HepG2 (cell line): ENCODE measurements at regions not wholly inside any gene's neighbourhood (a gene's known extent, or its start where the extent isn't known, plus 50 kb on each side); places are given as distances from the start of the nearest gene placed in this dataset.

ENCODE experiments used
- ATAC-seq: fragments of 200-7000 bp; cut with Tn5 transposase; 3 replicates; pipeline ENCODE4 v1.9.1; 2020; ENCODE audit warnings: mild to moderate bottlenecking, moderate library complexity
- BruUV-seq: library from RNA; stranded (reverse); fragments of 400-500 nt; replicated peaks from 2 replicates; lab custom pipeline; 2021; lab: Mats Ljungman, UMichigan
- CTCF ChIA-PET: fragments of 300-600 bp; formaldehyde crosslinking; extraction: SDS; loops from one replicate; lab custom pipeline; 2021; ENCODE audit warnings: low total read pairs, inconsistent platforms, low intra/inter-chr PET ratio; lab: Yijun Ruan, JAX
- POLR2A ChIA-PET: fragments of 350-600 bp; sonication (Branson Sonifier 250); formaldehyde crosslinking; loops from one replicate; lab custom pipeline; 2020; ENCODE audit warnings: antibody characterized with exemption, inconsistent platforms; lab: Yijun Ruan, JAX
- DNase-seq: peaks from one replicate; pipeline ENCODE4 v3.0.0-alpha.2; 2015; ENCODE audit warnings: low spot score
- FAIRE-seq: peaks from 3 replicates; lab custom pipeline; 2011; peaks lifted over from hg19 to GRCh38; lab: Jason Lieb, UNC
- H2AFZ ChIP-seq: one replicate; pipeline ENCODE4 v1.6.1; 2011; ENCODE audit warnings: low read length, inconsistent platforms
- H3K27ac ChIP-seq: fragments of 300-600 bp; 3 replicates; pipeline ENCODE4 v1.8.0; 2011; ENCODE audit warnings: mixed run types, mild to moderate bottlenecking, mixed read lengths, low read length, inconsistent platforms; ENCODE audit not compliant: insufficient read depth; ENCODE audit errors: extremely low read length
- H3K27me3 ChIP-seq, 2 experiments: fragments of 200-600 bp in 1 of 2; 2 replicates in 1 of 2; 3 replicates in 1 of 2; pipeline versions ENCODE4 v1.6.0 to v1.8.0; 2011; ENCODE audit warnings: low read length in 2 of 2, mild to moderate bottlenecking in 2 of 2, moderate library complexity in 2 of 2, inconsistent platforms in 1 of 2; ENCODE audit not compliant: insufficient read depth in 2 of 2, control insufficient read depth in 1 of 2
- H3K36me3 ChIP-seq, 2 experiments: fragments of 200-600 bp in 1 of 2; replicated peaks in 1 of 2; 2 replicates in 1 of 2; 3 replicates in 1 of 2; pipeline versions ENCODE4 v1.5.1 to v1.8.0; 2011; ENCODE audit warnings: low read length in 2 of 2, inconsistent platforms in 1 of 2; ENCODE audit not compliant: insufficient read depth in 2 of 2, control insufficient read depth in 1 of 2
- H3K4me1 ChIP-seq: 2 replicates; pipeline ENCODE4 v1.5.1; 2012; ENCODE audit warnings: low read length, inconsistent platforms; ENCODE audit not compliant: insufficient read depth
- H3K4me2 ChIP-seq: 2 replicates; pipeline ENCODE4 v1.6.0; 2011; ENCODE audit warnings: low read depth, low read length, inconsistent platforms
- H3K4me3 ChIP-seq, 3 experiments: fragments of 200-600 bp in 1 of 3; sonication (generic), shearing (Covaris generic) in 1 of 3; replicated peaks in 1 of 3; 2 replicates each; pipeline ENCODE4 v1.5.1; 2011 to 2016; ENCODE audit warnings: low read length in 3 of 3, inconsistent platforms in 2 of 3, low read depth in 2 of 3, mild to moderate bottlenecking in 2 of 3, control low read depth in 1 of 3, mixed read lengths in 1 of 3; ENCODE audit not compliant: insufficient read depth in 1 of 3
- H3K79me2 ChIP-seq: one replicate; pipeline ENCODE4 v1.6.1; 2011; ENCODE audit warnings: low read length, inconsistent platforms; ENCODE audit not compliant: insufficient read depth
- H3K9ac ChIP-seq: 2 replicates; pipeline ENCODE4 v1.6.0; 2011; ENCODE audit warnings: mild to moderate bottlenecking, low read depth, low read length, inconsistent platforms; ENCODE audit not compliant: insufficient read depth
- H3K9me3 ChIP-seq: 2 replicates; pipeline ENCODE4 v1.5.1; 2012; ENCODE audit warnings: mild to moderate bottlenecking, low read length
- H4K20me1 ChIP-seq: 2 replicates; pipeline ENCODE4 v1.6.0; 2011; ENCODE audit warnings: inconsistent platforms, mild to moderate bottlenecking, low read length, moderate library complexity; ENCODE audit not compliant: insufficient read depth
- EP300 ChIP-seq, 3 experiments: sonication (generic) in 1 of 3; formaldehyde crosslinking in 1 of 3; IDR thresholded peaks; 2 replicates each; pipeline versions ENCODE4 v1.5.1 to v1.6.1; 2011 to 2020; ENCODE audit warnings: low read depth in 2 of 3, low read length in 2 of 3, borderline replicate concordance in 1 of 3, improper control_type of control experiment in 1 of 3, mild to moderate bottlenecking in 1 of 3, missing genetic modification reagents in 1 of 3, moderate library complexity in 1 of 3
- NKX3-1 ChIP-seq: sonication (generic); formaldehyde crosslinking; IDR thresholded peaks from 2 replicates; pipeline ENCODE4 v1.5.0; 2020; ENCODE audit warnings: missing genetic modification reagents
- PPARG ChIP-seq: conservative IDR thresholded peaks from 2 replicates; pipeline ENCODE4 v1.6.1; 2016; ENCODE audit warnings: missing biosample characterization, missing genetic modification reagents
- THAP11 ChIP-seq: IDR thresholded peaks from 2 replicates; pipeline ENCODE4 v1.6.1; 2016; ENCODE audit warnings: missing biosample characterization, missing genetic modification reagents
- ZBTB40 ChIP-seq, 2 experiments: fragments of 450-650 bp in 1 of 2; sonication (generic) in 1 of 2; formaldehyde crosslinking in 1 of 2; IDR thresholded peaks; 2 replicates each; pipeline versions ENCODE4 v1.6.1 to v1.8.0; 2016 to 2022; ENCODE audit warnings: antibody characterized with exemption in 1 of 2, mild to moderate bottlenecking in 1 of 2, missing genetic modification reagents in 1 of 2
- ZFP41 ChIP-seq: sonication (generic); formaldehyde crosslinking; IDR thresholded peaks from 2 replicates; pipeline ENCODE4 v1.4.0; 2020; ENCODE audit warnings: mild to moderate bottlenecking, missing genetic modification reagents, borderline replicate concordance
- ZNF496 ChIP-seq: sonication (generic); formaldehyde crosslinking; IDR thresholded peaks from 2 replicates; pipeline ENCODE4 v1.8.1; 2023; ENCODE audit warnings: mild to moderate bottlenecking, moderate library complexity, missing genetic modification reagents; ENCODE audit not compliant: insufficient replicate concordance
- in situ Hi-C: cut with HindIII; loops from 2 replicates; pipeline ENCODE4 v1.10.0; 2017; ENCODE audit warnings: low pct_unique_long_range_greater_than_20kb; ENCODE audit not compliant: extremely low pct_ligation_motif_present
- intact Hi-C: fragments of 100-400 bp; cut with micrococcal nuclease; formaldehyde crosslinking; loops from one replicate; pipeline ENCODE4 v1.10.0; 2022; ENCODE audit not compliant: unreplicated experiment
- TF ChIP-seq, protein P1 (sequence below): sonication (generic); formaldehyde crosslinking; IDR thresholded peaks from 2 replicates; pipeline ENCODE4 v1.4.0; 2020; ENCODE audit warnings: missing genetic modification reagents

DNA sequence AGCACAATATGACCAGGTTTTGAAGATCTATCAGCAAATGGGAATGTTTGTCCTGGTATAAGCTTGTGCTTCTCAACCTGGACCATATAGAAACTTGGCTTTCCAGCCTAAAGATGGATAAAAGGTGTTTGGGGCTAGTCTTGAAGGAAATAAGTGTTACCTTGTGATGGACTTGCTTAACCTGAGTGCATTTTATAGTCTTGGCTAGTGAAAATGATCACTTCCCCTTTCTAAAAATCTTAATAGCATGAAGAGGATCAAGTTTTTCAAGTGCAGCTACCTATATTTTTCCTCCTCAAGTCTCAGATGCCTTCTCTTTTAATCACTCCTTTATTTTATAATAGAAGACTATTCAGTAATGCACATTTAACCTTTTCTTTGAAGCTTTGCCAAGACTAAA, 919.8 kb upstream of the SLITRK1 start:
- H3K4me1 ChIP-seq = no peaks in the 10 kb centered on the region
- FAIRE-seq = no peak
- H3K79me2 ChIP-seq = no peaks in the 10 kb centered on the region
- intact Hi-C loops = no loop called here
- TF ChIP-seq PPARG (CRISPR knock-in tag) (no peak), ZFP41 (no peak), EP300 (IDR thresholded peaks at IDR 0.05; ENCODE audit: low read depth in 2 of 2, low read length in 2 of 2) (no peak), EP300 (CRISPR knock-in tag; IDR thresholded peaks at IDR 0.05; ENCODE audit: borderline replicate concordance) (no peak), ZNF496 (CRISPR knock-in tag) (no peak), NKX3-1 (CRISPR knock-in tag) (no peak), ZBTB40 (IDR thresholded peaks at IDR 0.05) (no peak), ZBTB40 (CRISPR knock-in tag; IDR thresholded peaks at IDR 0.05) (no peak), THAP11 (CRISPR knock-in tag) (no peak)
- TF ChIP-seq, protein P1, sequence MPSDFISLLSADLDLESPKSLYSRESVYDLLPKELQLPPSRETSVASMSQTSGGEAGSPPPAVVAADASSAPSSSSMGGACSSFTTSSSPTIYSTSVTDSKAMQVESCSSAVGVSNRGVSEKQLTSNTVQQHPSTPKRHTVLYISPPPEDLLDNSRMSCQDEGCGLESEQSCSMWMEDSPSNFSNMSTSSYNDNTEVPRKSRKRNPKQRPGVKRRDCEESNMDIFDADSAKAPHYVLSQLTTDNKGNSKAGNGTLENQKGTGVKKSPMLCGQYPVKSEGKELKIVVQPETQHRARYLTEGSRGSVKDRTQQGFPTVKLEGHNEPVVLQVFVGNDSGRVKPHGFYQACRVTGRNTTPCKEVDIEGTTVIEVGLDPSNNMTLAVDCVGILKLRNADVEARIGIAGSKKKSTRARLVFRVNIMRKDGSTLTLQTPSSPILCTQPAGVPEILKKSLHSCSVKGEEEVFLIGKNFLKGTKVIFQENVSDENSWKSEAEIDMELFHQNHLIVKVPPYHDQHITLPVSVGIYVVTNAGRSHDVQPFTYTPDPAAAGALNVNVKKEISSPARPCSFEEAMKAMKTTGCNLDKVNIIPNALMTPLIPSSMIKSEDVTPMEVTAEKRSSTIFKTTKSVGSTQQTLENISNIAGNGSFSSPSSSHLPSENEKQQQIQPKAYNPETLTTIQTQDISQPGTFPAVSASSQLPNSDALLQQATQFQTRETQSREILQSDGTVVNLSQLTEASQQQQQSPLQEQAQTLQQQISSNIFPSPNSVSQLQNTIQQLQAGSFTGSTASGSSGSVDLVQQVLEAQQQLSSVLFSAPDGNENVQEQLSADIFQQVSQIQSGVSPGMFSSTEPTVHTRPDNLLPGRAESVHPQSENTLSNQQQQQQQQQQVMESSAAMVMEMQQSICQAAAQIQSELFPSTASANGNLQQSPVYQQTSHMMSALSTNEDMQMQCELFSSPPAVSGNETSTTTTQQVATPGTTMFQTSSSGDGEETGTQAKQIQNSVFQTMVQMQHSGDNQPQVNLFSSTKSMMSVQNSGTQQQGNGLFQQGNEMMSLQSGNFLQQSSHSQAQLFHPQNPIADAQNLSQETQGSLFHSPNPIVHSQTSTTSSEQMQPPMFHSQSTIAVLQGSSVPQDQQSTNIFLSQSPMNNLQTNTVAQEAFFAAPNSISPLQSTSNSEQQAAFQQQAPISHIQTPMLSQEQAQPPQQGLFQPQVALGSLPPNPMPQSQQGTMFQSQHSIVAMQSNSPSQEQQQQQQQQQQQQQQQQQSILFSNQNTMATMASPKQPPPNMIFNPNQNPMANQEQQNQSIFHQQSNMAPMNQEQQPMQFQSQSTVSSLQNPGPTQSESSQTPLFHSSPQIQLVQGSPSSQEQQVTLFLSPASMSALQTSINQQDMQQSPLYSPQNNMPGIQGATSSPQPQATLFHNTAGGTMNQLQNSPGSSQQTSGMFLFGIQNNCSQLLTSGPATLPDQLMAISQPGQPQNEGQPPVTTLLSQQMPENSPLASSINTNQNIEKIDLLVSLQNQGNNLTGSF (CRISPR knock-in tag) = no peak
- TF ChIP-seq, all 625 proteins: peak for 0
- CTCF ChIA-PET = no interaction called here
- no peak overlapping the region for H3K4me2 ChIP-seq
- in situ Hi-C loops = no loop called here
- no peak for ATAC-seq
- no peaks in the 10 kb centered on the region for H3K27me3 ChIP-seq
- no peak overlapping the region for H3K4me3 ChIP-seq
- no peak overlapping the region for H3K27ac ChIP-seq
- POLR2A ChIA-PET = no interaction called here
- no peaks in the 10 kb centered on the region for H3K36me3 ChIP-seq
- no peak overlapping the region for H3K9ac ChIP-seq
- no peaks in the 10 kb centered on the region for H4K20me1 ChIP-seq
- no peaks in the 10 kb centered on the region for H3K9me3 ChIP-seq
- no TSS peak for BruUV-seq
- DNase-seq = no peak
- H2AFZ ChIP-seq = no peak overlapping the region
